ENCODE measurements at regions not wholly inside any gene's neighbourhood (a gene's known extent, or its start where the extent isn't known, plus 50 kb on each side); places are given as distances from the start of the nearest gene placed in this dataset.
A peak's percentile ranks its signal among the peaks of the same experiment; 100 is the strongest.
"Not testable (repeated sequence)": the region's sequence is repeated elsewhere in the genome, so short reads cannot be mapped to it uniquely, and the experiment has no call there.

DNA sequence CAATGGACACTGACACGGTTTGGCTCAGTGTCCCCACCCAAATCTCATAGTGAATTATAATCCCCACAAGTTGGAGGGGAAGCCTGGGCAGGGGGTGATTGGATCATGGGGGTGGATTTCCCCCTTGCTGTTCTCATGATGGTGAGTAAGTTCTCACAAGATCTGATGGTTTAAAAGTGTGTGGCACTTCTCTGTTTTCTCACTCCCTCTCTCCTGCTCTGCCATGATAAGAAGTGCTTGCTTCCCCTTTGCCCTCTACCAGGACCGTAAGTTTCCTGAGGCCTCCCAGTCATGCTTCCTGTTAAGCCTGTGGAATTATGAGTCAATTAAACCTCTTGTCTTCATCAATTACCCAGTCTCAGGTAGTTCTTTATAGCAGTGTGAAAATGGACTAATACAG lies 115.8 kb upstream of the KIF2A start:
- TF ChIP-seq POLR2A (IDR thresholded peaks at IDR 0.05): no peak
- TF ChIP-seq, protein P1, sequence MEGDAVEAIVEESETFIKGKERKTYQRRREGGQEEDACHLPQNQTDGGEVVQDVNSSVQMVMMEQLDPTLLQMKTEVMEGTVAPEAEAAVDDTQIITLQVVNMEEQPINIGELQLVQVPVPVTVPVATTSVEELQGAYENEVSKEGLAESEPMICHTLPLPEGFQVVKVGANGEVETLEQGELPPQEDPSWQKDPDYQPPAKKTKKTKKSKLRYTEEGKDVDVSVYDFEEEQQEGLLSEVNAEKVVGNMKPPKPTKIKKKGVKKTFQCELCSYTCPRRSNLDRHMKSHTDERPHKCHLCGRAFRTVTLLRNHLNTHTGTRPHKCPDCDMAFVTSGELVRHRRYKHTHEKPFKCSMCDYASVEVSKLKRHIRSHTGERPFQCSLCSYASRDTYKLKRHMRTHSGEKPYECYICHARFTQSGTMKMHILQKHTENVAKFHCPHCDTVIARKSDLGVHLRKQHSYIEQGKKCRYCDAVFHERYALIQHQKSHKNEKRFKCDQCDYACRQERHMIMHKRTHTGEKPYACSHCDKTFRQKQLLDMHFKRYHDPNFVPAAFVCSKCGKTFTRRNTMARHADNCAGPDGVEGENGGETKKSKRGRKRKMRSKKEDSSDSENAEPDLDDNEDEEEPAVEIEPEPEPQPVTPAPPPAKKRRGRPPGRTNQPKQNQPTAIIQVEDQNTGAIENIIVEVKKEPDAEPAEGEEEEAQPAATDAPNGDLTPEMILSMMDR (IDR thresholded peaks at IDR 0.05): no peak
- Histone ChIP-seq H3K4me1 (no peaks in the 10 kb centered on the region), H3K27ac (no peak overlapping the region), H3K27me3 (no peaks in the 10 kb centered on the region), H3K4me3 (no peak overlapping the region), H3K36me3 (ENCODE audit: low read depth, missing control alignments) (no peaks in the 10 kb centered on the region), H3K9me3 (peaks cover 3% of the 10 kb centered on the region)
- no peak for DNase-seq
- WGBS, 2 donors: 58 to 77% methylated on average over 2 of the region's 2 CpGs
- intact Hi-C loops (cut with DNase I; ENCODE audit: low total_unique reads): no loop called here

GRCh38 chr5:62190931-62191330 lies 115.1 kb upstream of the KIF2A start:
- Histone ChIP-seq H3K27ac (no peak overlapping the region), H3K4me1 (no peaks in the 10 kb centered on the region), H3K36me3 (ENCODE audit: low read depth, missing control alignments) (no peaks in the 10 kb centered on the region), H3K27me3 (no peaks in the 10 kb centered on the region), H3K4me3 (no peak overlapping the region), H3K9me3 (peaks cover 3% of the 10 kb centered on the region)
- DNase-seq: no peak
- 0% methylated on average over 1 of the region's 1 CpG for WGBS, 2 donors
- intact Hi-C loops (cut with DNase I; ENCODE audit: low total_unique reads): no loop called here
- TF ChIP-seq POLR2A (IDR thresholded peaks at IDR 0.05): no peak
- TF ChIP-seq, protein P1 (IDR thresholded peaks at IDR 0.05): no peak

DNA sequence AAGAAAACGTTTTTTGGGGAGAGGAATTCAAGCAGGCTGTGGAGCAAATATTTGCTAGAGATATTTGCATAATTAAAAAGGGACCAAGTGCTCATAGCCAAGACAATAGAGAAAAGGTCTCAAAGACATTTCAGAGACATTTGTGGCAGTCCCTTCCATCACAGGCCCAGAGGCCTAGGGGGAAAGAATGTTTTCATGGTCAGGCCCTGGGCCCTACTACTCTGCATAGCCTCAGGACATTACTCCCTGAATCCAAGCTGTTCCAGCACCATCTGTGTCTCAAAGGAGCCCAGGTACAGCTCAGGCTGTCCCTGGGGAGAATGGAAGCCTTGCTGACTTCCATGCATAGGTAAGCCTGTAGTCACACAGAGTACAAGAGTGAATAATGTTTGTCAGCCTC lies 113.0 kb upstream of the KIF2A start:
- WGBS, 2 donors: 38 to 56% methylated on average over 1 of the region's 1 CpG
- DNase-seq: no peak
- intact Hi-C loops (cut with DNase I; ENCODE audit: low total_unique reads): no loop called here
- Histone ChIP-seq H3K27me3 (no peaks in the 10 kb centered on the region), H3K27ac (no peak overlapping the region), H3K36me3 (ENCODE audit: low read depth, missing control alignments) (no peaks in the 10 kb centered on the region), H3K9me3 (peaks cover 3% of the 10 kb centered on the region), H3K4me3 (no peak overlapping the region), H3K4me1 (no peaks in the 10 kb centered on the region)
- TF ChIP-seq, protein P1 (IDR thresholded peaks at IDR 0.05): no peak
- TF ChIP-seq POLR2A (IDR thresholded peaks at IDR 0.05): no peak

DNA sequence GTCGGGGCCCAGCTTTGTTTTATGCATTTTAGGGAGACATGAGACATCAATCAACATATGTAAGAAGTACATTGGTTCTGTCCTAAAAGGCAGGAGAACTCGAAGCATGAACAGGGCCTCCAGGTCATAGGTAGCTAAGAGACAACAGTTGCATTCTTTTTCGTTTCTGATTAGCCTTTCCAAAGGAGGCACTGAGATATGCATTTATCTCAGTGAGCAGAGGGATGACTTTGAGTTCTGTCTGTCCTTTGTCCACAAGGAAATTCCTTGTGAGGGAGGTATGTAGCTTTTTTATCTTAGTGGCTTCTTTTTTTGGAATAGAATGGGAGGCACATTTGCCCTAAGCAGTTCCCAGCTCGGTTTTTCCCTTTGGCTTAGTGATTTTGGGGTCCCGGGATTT lies 109.5 kb upstream of the KIF2A start:
- H3K9me3 ChIP-seq; intact Hi-C loops (cut with DNase I; ENCODE audit: low total_unique reads); H3K4me1 ChIP-seq; H3K27me3 ChIP-seq; DNase-seq; H3K27ac ChIP-seq; H3K36me3 ChIP-seq (ENCODE audit: low read depth, missing control alignments); H3K4me3 ChIP-seq: not testable (repeated sequence)
- 56 to 64% methylated on average over 5 of the region's 5 CpGs for WGBS, 2 donors

DNA sequence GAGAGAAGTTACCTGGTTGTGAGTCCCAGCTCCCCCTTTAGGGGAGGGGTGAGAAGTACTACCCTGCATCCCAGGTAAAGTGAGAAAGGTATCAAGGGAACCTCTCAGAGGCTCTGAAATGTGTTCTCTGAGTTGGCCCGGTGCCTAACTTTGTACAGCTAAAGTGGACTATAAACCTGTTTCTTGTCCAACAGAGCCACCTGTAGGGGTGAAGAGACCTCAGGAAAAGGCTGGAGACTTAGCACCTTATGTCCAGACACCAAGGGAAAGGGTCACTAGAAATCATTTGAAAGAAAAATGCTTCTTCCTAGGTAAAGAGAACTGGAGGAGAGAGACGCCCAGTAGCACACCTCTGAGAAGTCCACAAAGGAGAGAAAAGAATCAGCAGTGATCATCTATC lies 108.3 kb upstream of the KIF2A start:
- Histone ChIP-seq H3K4me3 (no peak overlapping the region), H3K36me3 (ENCODE audit: low read depth, missing control alignments) (no peaks in the 10 kb centered on the region), H3K27me3 (no peaks in the 10 kb centered on the region), H3K4me1 (no peaks in the 10 kb centered on the region), H3K27ac (peak overlapping the region in 1 of 2 donors; percentile 1), H3K9me3 (peaks cover 3% of the 10 kb centered on the region)
- 77% methylated on average over 2 of the region's 2 CpGs for WGBS, 2 donors
- no peak for DNase-seq
- intact Hi-C loops (cut with DNase I; ENCODE audit: low total_unique reads): no loop called here
- TF ChIP-seq POLR2A (IDR thresholded peaks at IDR 0.05): no peak
- TF ChIP-seq, protein P1 (IDR thresholded peaks at IDR 0.05): no peak

Data from testis (tissue), 2 donors.